ENCODE measurements at regions not wholly inside any gene's neighbourhood (a gene's known extent, or its start where the extent isn't known, plus 50 kb on each side); places are given as distances from the start of the nearest gene placed in this dataset.
"Not testable (repeated sequence)": the region's sequence is repeated elsewhere in the genome, so short reads cannot be mapped to it uniquely, and the experiment has no call there.

GRCh38 chr5:99019812-99020697, 91.2 kb upstream of the CHD1 start:
- Histone ChIP-seq H3K4me3 (no peak overlapping the region), H3K4me1 (peaks cover 0 to 19% (median 4%) of the 10 kb centered on the region in 4 donors), H3K27me3 (no peaks in the 10 kb centered on the region), H3K27ac (peak overlapping the region in 2 of 3 donors; percentile 19 to 30), H3K9me3 (no peaks in the 10 kb centered on the region), H3K36me3 (no peaks in the 10 kb centered on the region)
- ATAC-seq (peak; percentile 49 to 84 (median 58)), DNase-seq (no peak)
- TF ChIP-seq POLR2A (IDR thresholded peaks at IDR 0.05) = no peak
- TF ChIP-seq, protein P1, sequence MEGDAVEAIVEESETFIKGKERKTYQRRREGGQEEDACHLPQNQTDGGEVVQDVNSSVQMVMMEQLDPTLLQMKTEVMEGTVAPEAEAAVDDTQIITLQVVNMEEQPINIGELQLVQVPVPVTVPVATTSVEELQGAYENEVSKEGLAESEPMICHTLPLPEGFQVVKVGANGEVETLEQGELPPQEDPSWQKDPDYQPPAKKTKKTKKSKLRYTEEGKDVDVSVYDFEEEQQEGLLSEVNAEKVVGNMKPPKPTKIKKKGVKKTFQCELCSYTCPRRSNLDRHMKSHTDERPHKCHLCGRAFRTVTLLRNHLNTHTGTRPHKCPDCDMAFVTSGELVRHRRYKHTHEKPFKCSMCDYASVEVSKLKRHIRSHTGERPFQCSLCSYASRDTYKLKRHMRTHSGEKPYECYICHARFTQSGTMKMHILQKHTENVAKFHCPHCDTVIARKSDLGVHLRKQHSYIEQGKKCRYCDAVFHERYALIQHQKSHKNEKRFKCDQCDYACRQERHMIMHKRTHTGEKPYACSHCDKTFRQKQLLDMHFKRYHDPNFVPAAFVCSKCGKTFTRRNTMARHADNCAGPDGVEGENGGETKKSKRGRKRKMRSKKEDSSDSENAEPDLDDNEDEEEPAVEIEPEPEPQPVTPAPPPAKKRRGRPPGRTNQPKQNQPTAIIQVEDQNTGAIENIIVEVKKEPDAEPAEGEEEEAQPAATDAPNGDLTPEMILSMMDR (IDR thresholded peaks at IDR 0.05) = no peak
- WGBS (ENCODE audit: insufficient coverage, low coverage, low lambda C conversion rate, missing lambda C conversion rate) = 14% methylated on average over 3 of the region's 3 CpGs
- intact Hi-C loops (cut with DNase I) = no loop called here

GRCh38 chr5:99019254-99019653, 90.4 kb upstream of the CHD1 start:
- peaks cover 0 to 11% (median 3%) of the 10 kb centered on the region in 4 donors for H3K4me1 ChIP-seq
- DNase-seq (no peak), ATAC-seq (no peak)
- TF ChIP-seq POLR2A (IDR thresholded peaks at IDR 0.05) = no peak
- TF ChIP-seq, protein P1 (IDR thresholded peaks at IDR 0.05) = no peak
- no peaks in the 10 kb centered on the region for H3K27me3 ChIP-seq
- no peak overlapping the region for H3K27ac ChIP-seq
- intact Hi-C loops (cut with DNase I) = no loop called here
- WGBS (ENCODE audit: insufficient coverage, low coverage, low lambda C conversion rate, missing lambda C conversion rate) = 88% methylated on average over 6 of the region's 6 CpGs
- no peaks in the 10 kb centered on the region for H3K36me3 ChIP-seq
- no peak overlapping the region for H3K4me3 ChIP-seq
- H3K9me3 ChIP-seq = no peaks in the 10 kb centered on the region

GRCh38 chr5:99010294-99010693, 81.5 kb upstream of the CHD1 start:
- Histone ChIP-seq H3K27me3 (no peaks in the 10 kb centered on the region), H3K27ac (no peak overlapping the region), H3K36me3 (no peaks in the 10 kb centered on the region), H3K4me3 (no peak overlapping the region), H3K4me1 (no peaks in the 10 kb centered on the region), H3K9me3 (no peaks in the 10 kb centered on the region)
- WGBS (ENCODE audit: insufficient coverage, low coverage, low lambda C conversion rate, missing lambda C conversion rate) = no CpG with 5 or more reads among the region's 3 CpGs
- intact Hi-C loops (cut with DNase I) = no loop called here
- ATAC-seq = no peak
- no peak for DNase-seq
- no peak for TF ChIP-seq POLR2A (IDR thresholded peaks at IDR 0.05)
- TF ChIP-seq, protein P1 (IDR thresholded peaks at IDR 0.05) = no peak

DNA sequence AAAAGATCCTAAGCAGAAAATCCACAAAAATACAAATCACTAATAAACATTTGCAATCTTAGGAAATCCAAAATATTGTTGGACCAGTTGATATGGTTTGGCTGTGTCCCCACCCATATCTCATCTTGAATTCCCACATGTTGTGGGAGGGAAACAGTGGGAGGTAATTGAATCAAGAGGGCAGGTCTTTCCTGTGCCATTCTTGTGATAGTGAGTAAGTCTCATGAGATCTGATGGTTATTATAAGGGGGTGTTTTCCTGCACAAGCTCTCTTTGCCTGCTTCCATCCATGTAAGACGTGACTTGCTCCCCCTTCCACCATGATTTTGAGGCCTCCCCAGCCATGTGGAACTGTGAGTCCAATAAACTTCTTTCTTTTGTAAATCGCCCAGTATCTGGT, 79.2 kb upstream of the CHD1 start:
- H3K27me3 ChIP-seq; DNase-seq; ATAC-seq; H3K9me3 ChIP-seq; H3K4me1 ChIP-seq; intact Hi-C loops (cut with DNase I); H3K27ac ChIP-seq; H3K4me3 ChIP-seq; H3K36me3 ChIP-seq: not testable (repeated sequence)
- WGBS (ENCODE audit: insufficient coverage, low coverage, low lambda C conversion rate, missing lambda C conversion rate) = 69% methylated on average over 2 of the region's 2 CpGs

DNA sequence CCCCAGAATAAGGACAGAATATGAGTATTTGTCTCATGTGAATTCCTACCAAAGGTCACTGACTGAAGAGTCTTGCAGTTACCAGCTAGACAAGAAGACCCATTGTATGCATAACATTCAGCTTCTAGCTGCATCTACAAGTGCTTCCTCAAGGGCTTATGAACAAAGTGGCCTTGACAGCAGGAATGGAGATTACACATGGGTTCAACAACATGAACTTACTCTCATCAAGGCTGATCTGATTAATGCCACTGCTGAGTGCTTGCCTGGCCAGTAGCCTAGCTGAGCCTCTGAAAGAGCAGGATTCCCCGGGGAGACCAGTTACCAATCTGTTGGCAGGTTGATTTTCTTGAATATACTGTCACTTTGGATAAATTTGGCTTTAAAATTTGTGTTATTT, 76.7 kb upstream of the CHD1 start:
- Histone ChIP-seq H3K9me3 (no peaks in the 10 kb centered on the region), H3K4me3 (no peak overlapping the region), H3K27ac (no peak overlapping the region), H3K36me3 (no peaks in the 10 kb centered on the region), H3K27me3 (no peaks in the 10 kb centered on the region), H3K4me1 (no peaks in the 10 kb centered on the region)
- WGBS (ENCODE audit: insufficient coverage, low coverage, low lambda C conversion rate, missing lambda C conversion rate) = 80% methylated on average over 1 of the region's 1 CpG
- no peak for TF ChIP-seq POLR2A (IDR thresholded peaks at IDR 0.05)
- TF ChIP-seq, protein P1 (IDR thresholded peaks at IDR 0.05) = no peak
- ATAC-seq (no peak), DNase-seq (no peak)
- intact Hi-C loops (cut with DNase I) = no loop called here
